Pancreas (tissue), 10 donors: ENCODE measurements at regions not wholly inside any gene's neighbourhood (a gene's known extent, or its start where the extent isn't known, plus 50 kb on each side); places are given as distances from the start of the nearest gene placed in this dataset.

ENCODE experiments used
- ATAC-seq, 4 donors: fragments of 200-7000 bp; cut with Tn5 transposase; one replicate each; pipeline versions ENCODE4 v1.8.0 to v1.9.1; 2020; ENCODE audit warnings: mild to moderate bottlenecking in 4 of 4, moderate library complexity in 4 of 4
- DNase-seq, 6 donors: peaks; one replicate each; pipeline ENCODE4 v3.0.0-alpha.2; 2020
- FAIRE-seq: peaks from 2 replicates; lab custom pipeline; 2012; peaks lifted over from hg19 to GRCh38; lab: Jason Lieb, UNC
- H3K27ac ChIP-seq, 4 donors: fragments of 200-600 bp; sonication (generic); 1 replicate in 3 of 4; 2 replicates in 1 of 4; pipeline versions ENCODE4 v1.5.0 to v1.8.0; 2020
- H3K27me3 ChIP-seq, 4 donors: fragments of 200-600 bp; one replicate each; pipeline ENCODE4 v1.8.0; 2021
- H3K36me3 ChIP-seq, 3 donors: fragments of 200-600 bp; sonication (generic) in 1 of 3; one replicate each; pipeline versions ENCODE4 v1.5.0 to v1.8.0; 2020 to 2021
- H3K4me1 ChIP-seq, 3 donors: fragments of 200-600 bp; one replicate each; pipeline ENCODE4 v1.8.0; 2021
- H3K4me3 ChIP-seq, 4 donors: fragments of 200-600 bp; sonication (generic) in 2 of 4; one replicate each; pipeline versions ENCODE4 v1.5.0 to v1.8.0; 2020 to 2021
- H3K9me3 ChIP-seq, 4 donors: fragments of 200-600 bp; one replicate each; pipeline ENCODE4 v1.8.0; 2021
- WGBS, 2 donors: extraction: QIAGEN DNeasy Blood & Tissue Kit; methylation state at CpG; one replicate each; pipeline ENCODE4 v1.1.7; 2013; 5-methylcytosine and 5-hydroxymethylcytosine counted together
- intact Hi-C, 3 donors: fragments of 100-400 bp; cut with DNase I; formaldehyde crosslinking; loops; one replicate each; pipeline versions ENCODE4 v1.11.1 to v1.14.2; 2022
- TF ChIP-seq, protein P1 (sequence below), 4 donors: fragments of 200-600 bp; sonication (generic) in 3 of 4; IDR thresholded peaks; one replicate each; pipeline versions ENCODE4 v1.5.0 to v1.8.0; 2021; ENCODE audit warnings: antibody characterized with exemption in 4 of 4
- donor health status: healthy with polysubstance abuse.
- donor health status: DM: no; HTN: no; CAD: no; lungs with moderate emphysema.
- donor health status: DM: no; HTN: no; CAD: no.
- donor health status: control.
- donor health status: control.
- donor health status: Bipolar disorder and iron deficiency.
- donor health status: DM: yes; HTN: yes; CAD: no.
- donor health status: DM: no; HTN: no; CAD: no.
- donor health status: DM: no; HTN: no; CAD: no.
- donor health status: DM: yes; HTN: yes; CAD: no.

DNA sequence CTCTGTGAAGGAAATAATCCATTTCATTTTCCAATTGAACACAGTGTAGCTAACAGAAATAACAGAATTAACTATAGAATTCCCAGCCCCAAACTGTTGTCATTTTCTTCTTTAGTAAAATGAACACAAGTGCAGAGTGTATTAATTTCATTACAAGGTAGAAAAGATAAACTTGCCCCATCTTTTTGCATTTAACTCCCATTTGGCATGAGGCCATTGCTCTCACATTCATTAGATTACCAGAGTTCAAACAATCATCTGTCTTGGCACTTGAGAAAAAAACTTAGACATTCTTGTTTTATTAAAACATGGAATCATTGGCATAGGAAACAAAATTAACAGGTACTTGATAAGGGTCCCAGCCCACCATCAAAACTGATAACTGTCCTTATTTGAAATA is 821.5 kb upstream of the C9orf72 start:
- no peaks in the 10 kb centered on the region for H3K27me3 ChIP-seq
- H3K9me3 ChIP-seq = no peaks in the 10 kb centered on the region
- ATAC-seq (no peak), FAIRE-seq (no peak), DNase-seq (no peak)
- H3K4me3 ChIP-seq = no peak overlapping the region
- no peaks in the 10 kb centered on the region for H3K4me1 ChIP-seq
- TF ChIP-seq, protein P1, sequence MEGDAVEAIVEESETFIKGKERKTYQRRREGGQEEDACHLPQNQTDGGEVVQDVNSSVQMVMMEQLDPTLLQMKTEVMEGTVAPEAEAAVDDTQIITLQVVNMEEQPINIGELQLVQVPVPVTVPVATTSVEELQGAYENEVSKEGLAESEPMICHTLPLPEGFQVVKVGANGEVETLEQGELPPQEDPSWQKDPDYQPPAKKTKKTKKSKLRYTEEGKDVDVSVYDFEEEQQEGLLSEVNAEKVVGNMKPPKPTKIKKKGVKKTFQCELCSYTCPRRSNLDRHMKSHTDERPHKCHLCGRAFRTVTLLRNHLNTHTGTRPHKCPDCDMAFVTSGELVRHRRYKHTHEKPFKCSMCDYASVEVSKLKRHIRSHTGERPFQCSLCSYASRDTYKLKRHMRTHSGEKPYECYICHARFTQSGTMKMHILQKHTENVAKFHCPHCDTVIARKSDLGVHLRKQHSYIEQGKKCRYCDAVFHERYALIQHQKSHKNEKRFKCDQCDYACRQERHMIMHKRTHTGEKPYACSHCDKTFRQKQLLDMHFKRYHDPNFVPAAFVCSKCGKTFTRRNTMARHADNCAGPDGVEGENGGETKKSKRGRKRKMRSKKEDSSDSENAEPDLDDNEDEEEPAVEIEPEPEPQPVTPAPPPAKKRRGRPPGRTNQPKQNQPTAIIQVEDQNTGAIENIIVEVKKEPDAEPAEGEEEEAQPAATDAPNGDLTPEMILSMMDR (IDR thresholded peaks at IDR 0.05) = no peak
- H3K27ac ChIP-seq = no peak overlapping the region
- no peaks in the 10 kb centered on the region for H3K36me3 ChIP-seq
- intact Hi-C loops = no loop called here

DNA sequence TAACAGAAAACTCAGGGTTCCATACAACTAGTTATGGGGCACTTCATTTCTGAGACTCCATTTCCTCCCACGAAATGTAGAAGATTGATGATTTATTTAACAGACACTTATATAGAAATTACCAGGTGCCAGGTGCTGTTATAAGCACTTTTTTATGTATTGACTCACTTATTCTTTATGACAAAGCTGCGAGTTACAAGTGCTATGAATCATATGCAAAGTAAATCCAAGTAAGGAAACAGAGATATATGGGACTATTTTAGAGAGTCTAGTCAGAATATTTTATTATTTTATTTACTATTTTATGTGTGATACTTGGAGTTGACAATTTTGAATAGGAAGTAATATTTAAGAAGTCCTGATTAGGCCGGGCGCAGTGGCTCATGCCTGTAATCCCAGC is 822.8 kb upstream of the C9orf72 start:
- no peak for FAIRE-seq
- intact Hi-C loops = no loop called here
- 53 to 54% methylated on average over 4 of the region's 4 CpGs for WGBS, 2 donors

DNA sequence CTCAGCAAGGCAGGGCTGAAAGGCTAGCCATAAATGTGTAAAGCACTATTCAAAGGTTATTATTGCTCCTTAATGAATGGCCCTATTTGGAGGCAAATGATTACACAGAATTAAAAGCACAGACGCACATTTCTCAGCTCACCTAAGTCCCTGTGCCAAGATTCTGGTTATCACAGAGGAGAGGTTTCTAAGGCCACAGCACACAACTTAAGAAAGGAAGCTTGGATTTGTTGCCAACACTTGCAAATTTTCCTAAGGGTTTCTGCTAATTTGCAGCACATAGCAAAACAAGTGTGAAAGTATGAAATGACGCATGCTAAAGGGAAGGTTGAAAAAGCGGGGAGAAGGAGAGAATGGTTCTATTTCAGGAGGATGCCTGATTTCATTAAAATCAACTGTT is 834.1 kb upstream of the C9orf72 start:
- H3K4me3 ChIP-seq = no peak overlapping the region
- no peaks in the 10 kb centered on the region for H3K27me3 ChIP-seq
- ATAC-seq = no peak
- DNase-seq = no peak
- H3K27ac ChIP-seq = no peak overlapping the region
- no peaks in the 10 kb centered on the region for H3K36me3 ChIP-seq
- TF ChIP-seq, protein P1 (IDR thresholded peaks at IDR 0.05) = no peak
- H3K9me3 ChIP-seq = no peaks in the 10 kb centered on the region
- FAIRE-seq = no peak
- intact Hi-C loops = no loop called here
- H3K4me1 ChIP-seq = no peaks in the 10 kb centered on the region
- WGBS, 2 donors = 55 to 63% methylated on average over 3 of the region's 3 CpGs

More for the DNA sequence above, 822.8 kb upstream of the C9orf72 start:
- H3K27me3 ChIP-seq = no peaks in the 10 kb centered on the region
- H3K9me3 ChIP-seq = no peaks in the 10 kb centered on the region
- no peak overlapping the region for H3K27ac ChIP-seq
- DNase-seq (no peak), ATAC-seq (no peak)
- no peak overlapping the region for H3K4me3 ChIP-seq
- TF ChIP-seq, protein P1 (IDR thresholded peaks at IDR 0.05) = no peak
- no peaks in the 10 kb centered on the region for H3K36me3 ChIP-seq
- no peaks in the 10 kb centered on the region for H3K4me1 ChIP-seq

DNA sequence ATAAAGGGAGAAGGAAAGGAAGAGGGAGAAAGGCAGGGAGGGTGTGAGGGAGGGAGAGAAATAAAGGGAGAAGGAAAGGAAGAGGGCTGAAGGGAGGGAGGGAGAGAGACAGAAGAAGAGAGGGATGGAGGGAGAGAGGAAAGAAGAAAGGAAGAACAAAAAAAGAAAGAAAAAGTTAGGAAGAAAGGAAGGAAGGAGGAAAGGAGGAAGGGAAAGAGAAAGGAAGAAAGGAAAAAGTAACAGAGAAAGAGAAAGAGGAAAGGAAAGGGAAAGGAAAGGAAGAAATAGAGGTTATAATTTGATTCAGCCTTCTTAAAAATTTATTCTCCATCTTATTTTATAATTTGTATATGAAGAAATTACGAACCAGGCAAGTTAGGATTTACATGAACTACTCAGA is 836.6 kb upstream of the C9orf72 start:
- FAIRE-seq (no peak), ATAC-seq (no peak), DNase-seq (no peak)
- TF ChIP-seq, protein P1 (IDR thresholded peaks at IDR 0.05) = no peak
- Histone ChIP-seq H3K9me3 (no peaks in the 10 kb centered on the region), H3K36me3 (no peaks in the 10 kb centered on the region), H3K27me3 (peaks cover 0 to 3% (median 0%) of the 10 kb centered on the region in 4 donors), H3K4me3 (no peak overlapping the region), H3K27ac (no peak overlapping the region), H3K4me1 (no peaks in the 10 kb centered on the region)
- intact Hi-C loops = no loop called here
- WGBS, 2 donors = 28 to 32% methylated on average over 1 of the region's 1 CpG

DNA sequence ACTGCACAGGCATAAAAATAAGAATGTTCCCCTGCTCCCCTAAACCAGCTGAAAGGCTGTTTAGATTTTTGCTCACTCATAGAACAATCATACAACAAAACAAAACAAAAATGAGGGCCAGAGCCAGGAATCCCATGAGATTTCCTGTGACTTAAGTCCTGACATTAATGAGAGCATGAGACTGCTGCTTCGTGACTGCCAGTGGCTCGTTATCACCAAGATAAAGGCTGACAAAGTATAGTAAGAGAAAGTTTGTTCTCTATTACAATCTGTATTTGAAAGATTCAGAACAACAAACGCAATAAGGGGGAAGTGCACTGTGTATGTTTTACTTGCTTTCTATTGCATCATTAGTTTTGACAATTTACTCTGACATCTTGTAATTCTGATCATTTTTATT is 837.1 kb upstream of the C9orf72 start:
- H3K27me3 ChIP-seq = peaks cover 0 to 3% (median 0%) of the 10 kb centered on the region in 4 donors
- intact Hi-C loops = no loop called here
- TF ChIP-seq, protein P1 (IDR thresholded peaks at IDR 0.05) = no peak
- FAIRE-seq (no peak), DNase-seq (no peak), ATAC-seq (no peak)
- H3K9me3 ChIP-seq = no peaks in the 10 kb centered on the region
- WGBS, 2 donors = 10 to 11% methylated on average over 3 of the region's 3 CpGs
- H3K27ac ChIP-seq = no peak overlapping the region
- no peak overlapping the region for H3K4me3 ChIP-seq
- H3K36me3 ChIP-seq = no peaks in the 10 kb centered on the region
- no peaks in the 10 kb centered on the region for H3K4me1 ChIP-seq
